K562 (cell line): ENCODE measurements at regions not wholly inside any gene's neighbourhood (a gene's known extent, or its start where the extent isn't known, plus 50 kb on each side); places are given as distances from the start of the nearest gene placed in this dataset.

Experiments used
- ATAC-seq: fragments of 200-7000 bp; cut with Tn5 transposase; 3 replicates; pipeline ENCODE4 v1.9.1; 2020; ENCODE audit warnings: moderate library complexity
- BruUV-seq: library from RNA; stranded (reverse); fragments of 400-500 nt; replicated peaks from 2 replicates; lab custom pipeline; 2021; lab: Mats Ljungman, UMichigan
- CTCF ChIA-PET: fragments of 300-600 bp; formaldehyde crosslinking; extraction: SDS; loops from one replicate; lab custom pipeline; 2021; ENCODE audit warnings: low intra/inter-chr PET ratio; lab: Yijun Ruan, JAX
- POLR2A ChIA-PET: fragments of 300-600, 350-650 bp; sonication (Branson Sonifier 250); formaldehyde crosslinking; extraction: SDS; loops from one replicate; lab custom pipeline; 2021; ENCODE audit warnings: antibody characterized with exemption, inconsistent platforms; lab: Yijun Ruan, JAX
- DNase-seq, 4 experiments: peaks; one replicate each; pipeline versions ENCODE4 v3.0.0 to v3.0.0-alpha.2; 2011 to 2018; ENCODE audit warnings: low spot score in 3 of 4, mixed read lengths in 3 of 4; ENCODE audit errors: extremely low read depth in 1 of 4
- FAIRE-seq: peaks from 2 replicates; lab custom pipeline; 2011; peaks lifted over from hg19 to GRCh38; lab: Jason Lieb, UNC
- H2AFZ ChIP-seq: 2 replicates; pipeline ENCODE4 v1.6.0; 2011; ENCODE audit warnings: low read depth, low read length, control low read depth, inconsistent platforms
- H3K27ac ChIP-seq: fragments of 200-600 bp; 3 replicates; pipeline ENCODE4 v1.8.0; 2011; ENCODE audit warnings: low read depth, mild to moderate bottlenecking, control low read depth, inconsistent platforms, low read length, moderate library complexity, mixed read lengths; ENCODE audit errors: extremely low read depth
- H3K27me3 ChIP-seq, 2 experiments: fragments of 300-600 bp in 1 of 2; 2 replicates in 1 of 2; 3 replicates in 1 of 2; pipeline versions ENCODE4 v1.6.0 to v1.8.0; 2011; ENCODE audit warnings: inconsistent platforms in 2 of 2, low read length in 2 of 2, mild to moderate bottlenecking in 1 of 2, mixed read lengths in 1 of 2, moderate library complexity in 1 of 2; ENCODE audit not compliant: control insufficient read depth in 2 of 2, insufficient read depth in 2 of 2
- H3K36me3 ChIP-seq: fragments of 300-600 bp; 3 replicates; pipeline ENCODE4 v1.8.0; 2011; ENCODE audit warnings: mild to moderate bottlenecking, low read length, inconsistent platforms; ENCODE audit not compliant: control insufficient read depth, insufficient read depth
- H3K4me1 ChIP-seq, 2 experiments: fragments of 200-600 bp in 1 of 2; replicated peaks in 1 of 2; 2 replicates in 1 of 2; 3 replicates in 1 of 2; pipeline versions ENCODE4 v1.5.1 to v1.8.0; 2011; ENCODE audit warnings: inconsistent platforms in 2 of 2, low read length in 2 of 2, mild to moderate bottlenecking in 1 of 2, mixed read lengths in 1 of 2, moderate library complexity in 1 of 2; ENCODE audit not compliant: control insufficient read depth in 2 of 2, insufficient read depth in 2 of 2
- H3K4me2 ChIP-seq: 2 replicates; pipeline ENCODE4 v1.6.1; 2011; ENCODE audit warnings: low read length, control low read depth, inconsistent platforms, mixed read lengths; ENCODE audit not compliant: insufficient read depth
- H3K4me3 ChIP-seq: fragments of 200-600 bp; sonication (generic), shearing (Covaris generic); 2 replicates; pipeline ENCODE4 v1.5.1; 2016; ENCODE audit warnings: control low read depth, inconsistent platforms
- H3K79me2 ChIP-seq: fragments of 200-600 bp; 3 replicates; pipeline ENCODE4 v1.8.0; 2011; ENCODE audit warnings: low read length, inconsistent platforms; ENCODE audit not compliant: control insufficient read depth, insufficient read depth
- H3K9ac ChIP-seq, 2 experiments: 2 replicates each; pipeline versions ENCODE4 v1.6.0 to v1.6.1; 2011; ENCODE audit warnings: low read depth in 2 of 2, low read length in 2 of 2, control low read depth in 1 of 2, inconsistent platforms in 1 of 2, mild to moderate bottlenecking in 1 of 2, mixed read lengths in 1 of 2; ENCODE audit not compliant: insufficient read depth in 1 of 2
- H3K9me1 ChIP-seq: one replicate; pipeline ENCODE4 v1.6.0; 2011; ENCODE audit warnings: inconsistent platforms, mild to moderate bottlenecking, low read length, moderate library complexity; ENCODE audit not compliant: control insufficient read depth, insufficient read depth
- H3K9me3 ChIP-seq: replicated peaks from 2 replicates; pipeline ENCODE4 v1.5.1; 2011; ENCODE audit warnings: low read depth, low read length, inconsistent platforms; ENCODE audit not compliant: control insufficient read depth, insufficient read depth
- H4K20me1 ChIP-seq: replicated peaks from 2 replicates; pipeline ENCODE4 v1.6.1; 2011; ENCODE audit warnings: low read length, inconsistent platforms, mixed read lengths; ENCODE audit not compliant: control insufficient read depth, insufficient read depth
- ADNP ChIP-seq: fragments of 200-800 bp; sonication (Bioruptor generic); IDR thresholded peaks from 2 replicates; pipeline ENCODE4 v1.6.1; 2016; ENCODE audit warnings: missing genetic modification characterization, missing compliant biosample characterization
- AFF1 ChIP-seq, 2 experiments: fragments of 450-650 bp; IDR thresholded peaks; 2 replicates each; pipeline ENCODE4 v1.6.1; 2018; ENCODE audit warnings: mild to moderate bottlenecking in 2 of 2, low read depth in 1 of 2; ENCODE audit not compliant: partially characterized antibody in 2 of 2
- ARID1B ChIP-seq: fragments of 450-650 bp; IDR thresholded peaks from 2 replicates; pipeline ENCODE4 v1.6.1; 2016; ENCODE audit warnings: antibody characterized with exemption, mild to moderate bottlenecking, inconsistent platforms
- CBFA2T2 ChIP-seq: fragments of 450-650 bp; conservative IDR thresholded peaks from 2 replicates; pipeline ENCODE4 v1.6.1; 2017; ENCODE audit warnings: mild to moderate bottlenecking
- CBFA2T3 ChIP-seq: fragments of 450-650 bp; IDR thresholded peaks from 2 replicates; pipeline ENCODE4 v1.6.1; 2017
- ESRRA ChIP-seq: fragments of 450-650 bp; IDR thresholded peaks from 2 replicates; pipeline ENCODE4 v1.6.1; 2014; ENCODE audit warnings: low read depth, mild to moderate bottlenecking, moderate library complexity, borderline replicate concordance
- FOSL1 ChIP-seq: fragments of 200-800 bp; sonication (Bioruptor generic); conservative IDR thresholded peaks from 2 replicates; pipeline ENCODE4 v1.6.1; 2016; ENCODE audit warnings: missing genetic modification characterization, missing compliant biosample characterization
- HMBOX1 ChIP-seq: sonication (generic); IDR thresholded peaks from 2 replicates; pipeline ENCODE4 v1.6.1; 2016
- MECOM ChIP-seq: fragments of 250-450 bp; sonication (Bioruptor Pico); IDR thresholded peaks from 2 replicates; pipeline ENCODE4 v1.8.0; 2022; ENCODE audit warnings: inconsistent platforms
- NCOR1 ChIP-seq: fragments of 450-650 bp; IDR thresholded peaks from 2 replicates; pipeline ENCODE4 v1.6.1; 2016; ENCODE audit warnings: mild to moderate bottlenecking, moderate library complexity
- RCOR1 ChIP-seq, 2 experiments: IDR thresholded peaks; 2 replicates each; pipeline ENCODE4 v1.6.1; 2012; ENCODE audit warnings: low read depth in 2 of 2, low read length in 2 of 2, borderline replicate concordance in 1 of 2, improper control_type of control experiment in 1 of 2
- SMAD3 ChIP-seq: fragments of 450-650 bp; formaldehyde crosslinking; conservative IDR thresholded peaks from 2 replicates; pipeline ENCODE4 v1.4.0; 2020; ENCODE audit warnings: mild to moderate bottlenecking
- SMAD4 ChIP-seq: fragments of 250-450 bp; sonication (Bioruptor Pico); conservative IDR thresholded peaks from 2 replicates; pipeline ENCODE4 v1.8.0; 2021; ENCODE audit warnings: inconsistent platforms, mild to moderate bottlenecking, moderate library complexity
- SUPT5H ChIP-seq: fragments of 450-650 bp; IDR thresholded peaks from 2 replicates; pipeline ENCODE4 v1.6.1; 2016
- TAL1 ChIP-seq: fragments of 450-650 bp; IDR thresholded peaks from 2 replicates; pipeline ENCODE4 v1.6.1; 2016; ENCODE audit warnings: mild to moderate bottlenecking
- TEAD4 ChIP-seq, 2 experiments: sonication (generic) in 1 of 2; formaldehyde crosslinking in 1 of 2; IDR thresholded peaks; 2 replicates each; pipeline versions ENCODE4 v1.6.1 to v1.8.0; 2012 to 2022; ENCODE audit warnings: borderline replicate concordance in 1 of 2, inconsistent platforms in 1 of 2, low read length in 1 of 2, mild to moderate bottlenecking in 1 of 2, missing genetic modification reagents in 1 of 2
- ZEB2 ChIP-seq: fragments of 450-650 bp; IDR thresholded peaks from 2 replicates; pipeline ENCODE4 v1.6.1; 2016
- ZNF23 ChIP-seq: fragments of 250-450 bp; sonication (Bioruptor Pico); IDR thresholded peaks from 2 replicates; pipeline ENCODE4 v1.4.0; 2020; ENCODE audit warnings: mild to moderate bottlenecking
- ZNF274 ChIP-seq: IDR thresholded peaks from 2 replicates; pipeline ENCODE4 v1.6.1; 2011; ENCODE audit warnings: low read depth, mild to moderate bottlenecking, low read length, moderate library complexity, borderline replicate concordance
- ZNF766 ChIP-seq: fragments of 200-800 bp; sonication (Bioruptor generic); conservative IDR thresholded peaks from 2 replicates; pipeline ENCODE4 v1.6.1; 2016; ENCODE audit warnings: missing genetic modification characterization, missing compliant biosample characterization
- WGBS: fragments of 100-300 bp; shearing (Covaris generic); methylation state at CpG from one replicate; pipeline ENCODE4 v1.1.6; 2016; ENCODE audit warnings: low coverage, mixed read lengths; ENCODE audit not compliant: insufficient coverage; ENCODE audit errors: missing lambda C conversion rate; 5-methylcytosine and 5-hydroxymethylcytosine counted together
- in situ Hi-C: fragments of 300-500 bp; cut with MboI; formaldehyde crosslinking; loops from 4 replicates; pipeline ENCODE4 v1.15.0; 2018; ENCODE audit warnings: inconsistent platforms, mixed read lengths
- intact Hi-C: fragments of 100-400 bp; cut with micrococcal nuclease; formaldehyde crosslinking; loops from 2 replicates; pipeline ENCODE4 v1.14.2; 2022

- no peak overlapping the region for H3K27ac ChIP-seq
- 0% methylated on average over 2 of the region's 2 CpGs for WGBS
- H3K27me3 ChIP-seq, result no peaks in the 10 kb centered on the region
- H3K4me1 ChIP-seq, result peaks cover 4 to 7% of the 10 kb centered on the region in 2 experiments; a peak in 3 of 5 replicates
- H4K20me1 ChIP-seq, result no peaks in the 10 kb centered on the region
- ATAC-seq, result 0 out of 3 replicates have a peak, but pooled peaks have one; percentile 31
- no peak overlapping the region for H3K4me2 ChIP-seq
- H3K9me1 ChIP-seq, result no peaks in the 10 kb centered on the region
- H3K79me2 ChIP-seq, result no peaks in the 10 kb centered on the region
- H3K4me3 ChIP-seq, result no peak overlapping the region
- in situ Hi-C loops (no loop called here), intact Hi-C loops (no loop called here)
- H3K36me3 ChIP-seq, result no peaks in the 10 kb centered on the region
- no TSS peak for BruUV-seq
- peak in 1 of 4 experiments; percentile 27 for DNase-seq
- H2AFZ ChIP-seq, result no peak overlapping the region
- POLR2A ChIA-PET, result no interaction called here
- CTCF ChIA-PET, result no interaction called here
- H3K9me3 ChIP-seq, result no peaks in the 10 kb centered on the region
- no peak overlapping the region for H3K9ac ChIP-seq
- FAIRE-seq, result no peak
- peak; percentile 45 for TF ChIP-seq CBFA2T2
- TF ChIP-seq AFF1 (IDR thresholded peaks at IDR 0.05; ENCODE audit: low read depth in 1 of 2, partially characterized antibody in 2 of 2), result no peak
- TF ChIP-seq RCOR1 (IDR thresholded peaks at IDR 0.05; ENCODE audit: borderline replicate concordance in 1 of 2, low read depth in 2 of 2, low read length in 2 of 2), result 0 out of 4 replicates have a peak, but pooled peaks of 1 of the 2 experiments have one; percentile 44
- peak; percentile 68; the same call in 1 of the 2 replicates for TF ChIP-seq FOSL1 (tag)
- peak; percentile 40; the same call in 1 of the 2 replicates for TF ChIP-seq ZEB2
- peak; percentile 41; the same call in 1 of the 2 replicates for TF ChIP-seq HMBOX1
- TF ChIP-seq ADNP, result no peak
- TF ChIP-seq ARID1B, result peak; percentile 58; the same call in 1 of the 2 replicates
- TF ChIP-seq ZNF274, result no peak
- TF ChIP-seq SUPT5H, result no peak
- peak; percentile 61 for TF ChIP-seq CBFA2T3
- peak; percentile 52; the same call in 1 of the 2 replicates for TF ChIP-seq ESRRA
- no peak for TF ChIP-seq ZNF23
- TF ChIP-seq TEAD4 (IDR thresholded peaks at IDR 0.05; ENCODE audit: low read length), result peak; percentile 76
- TF ChIP-seq TEAD4 (CRISPR knock-in tag; IDR thresholded peaks at IDR 0.05; ENCODE audit: borderline replicate concordance), result no peak
- TF ChIP-seq NCOR1, result 0 out of 2 replicates have a peak, but pooled peaks have one; percentile 21
- peak; percentile 75 for TF ChIP-seq SMAD4 (CRISPR knock-in tag)
- peak; percentile 37; the same call in 1 of the 2 replicates for TF ChIP-seq TAL1
- TF ChIP-seq MECOM (CRISPR knock-in tag), result peak; percentile 38; the same call in 1 of the 2 replicates
- TF ChIP-seq SMAD3 (CRISPR knock-in tag), result 0 out of 2 replicates have a peak, but pooled peaks have one; percentile 18
- TF ChIP-seq ZNF766, result peak; percentile 58; the same call in 1 of the 2 replicates
These were observed 125.3 kb downstream of the SUCNR1 start for GRCh38 chr3:151998744-151999143.
